SK-N-MC (cell line): ENCODE measurements at regions not wholly inside any gene's neighbourhood (a gene's known extent, or its start where the extent isn't known, plus 50 kb on each side); places are given as distances from the start of the nearest gene placed in this dataset.

ENCODE experiments used
- DNase-seq: peaks from one replicate; pipeline ENCODE4 v3.0.0-alpha.2; 2011; ENCODE audit warnings: low read depth, low spot score
- H3K27ac ChIP-seq: fragments of 200-600 bp; sonication (generic); 2 replicates; pipeline ENCODE4 v1.5.1; 2016; ENCODE audit warnings: mixed run types
- H3K36me3 ChIP-seq: fragments of 200-600 bp; sonication (generic); 2 replicates; pipeline ENCODE4 v1.6.1; 2017; ENCODE audit warnings: antibody characterized with exemption, low read length, mixed read lengths; ENCODE audit not compliant: insufficient read depth
- H3K4me3 ChIP-seq: fragments of 200-600 bp; sonication (generic); 2 replicates; pipeline ENCODE4 v1.5.1; 2016
- H3K9ac ChIP-seq: fragments of 200-600 bp; sonication (generic); 2 replicates; pipeline ENCODE4 v1.8.0; 2017; ENCODE audit warnings: mixed run types, mixed read lengths; ENCODE audit not compliant: insufficient read length
- H3K9me3 ChIP-seq: fragments of 200-600 bp; sonication (generic); 2 replicates; pipeline ENCODE4 v1.6.1; 2017; ENCODE audit warnings: low read depth, mild to moderate bottlenecking, antibody characterized with exemption, low read length, moderate library complexity, mixed read lengths
- EZH2 ChIP-seq: fragments of 200-600 bp; sonication (generic); IDR thresholded peaks from one replicate; pipeline ENCODE4 v1.6.1; 2017; ENCODE audit warnings: antibody characterized with exemption
- FOXP2 ChIP-seq: optimal IDR thresholded peaks from 2 replicates; pipeline ENCODE3; 2011; ENCODE audit warnings: mild to moderate bottlenecking, moderate library complexity; ENCODE audit not compliant: insufficient read depth; ENCODE audit errors: extremely low read length, control extremely low read depth
- POLR2AphosphoS5 ChIP-seq: IDR thresholded peaks from 2 replicates; pipeline ENCODE4 v1.6.1; 2012; ENCODE audit warnings: mild to moderate bottlenecking, low read depth, low read length, borderline replicate concordance

DNA sequence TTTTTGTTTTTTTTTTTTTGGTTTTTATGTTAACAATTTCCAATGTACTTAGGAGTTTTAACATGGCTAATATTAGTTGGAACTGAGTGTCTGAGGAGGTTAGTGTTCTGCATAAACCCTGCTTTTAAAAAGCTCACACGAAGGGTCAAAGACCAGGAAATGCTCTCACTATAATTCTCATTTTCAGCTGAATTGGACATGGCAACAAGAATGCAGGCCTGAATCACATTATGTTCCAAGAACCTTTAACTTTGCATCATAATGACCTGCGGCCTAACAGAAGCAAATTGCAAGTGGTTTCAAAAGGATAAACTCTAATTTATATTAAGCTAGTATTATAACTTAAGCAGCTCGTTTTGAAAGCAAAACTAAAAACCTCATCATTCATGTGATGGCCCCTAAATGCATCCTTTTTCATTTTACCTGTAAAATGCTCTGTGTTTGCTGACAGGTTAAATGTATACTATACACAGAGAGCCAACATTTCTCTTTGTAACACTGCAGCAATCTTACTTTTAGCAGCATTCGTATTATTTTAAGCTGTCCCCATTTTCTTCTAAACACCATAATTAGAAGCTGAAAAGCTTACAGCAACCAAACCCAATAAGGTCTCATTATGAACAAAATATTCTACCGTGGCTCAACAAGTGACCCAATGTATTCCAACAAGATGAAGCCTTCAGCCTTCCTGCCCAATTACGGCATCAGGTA lies 242.8 kb upstream of the SP4 start:
- TF ChIP-seq EZH2 (no peak), POLR2AphosphoS5 (no peak), FOXP2 (no peak)
- no peaks in the 10 kb centered on the region for H3K9me3 ChIP-seq
- DNase-seq, result no peak
- no peak overlapping the region for H3K9ac ChIP-seq
- H3K4me3 ChIP-seq, result no peak overlapping the region
- H3K36me3 ChIP-seq, result no peaks in the 10 kb centered on the region
- no peak overlapping the region for H3K27ac ChIP-seq

DNA sequence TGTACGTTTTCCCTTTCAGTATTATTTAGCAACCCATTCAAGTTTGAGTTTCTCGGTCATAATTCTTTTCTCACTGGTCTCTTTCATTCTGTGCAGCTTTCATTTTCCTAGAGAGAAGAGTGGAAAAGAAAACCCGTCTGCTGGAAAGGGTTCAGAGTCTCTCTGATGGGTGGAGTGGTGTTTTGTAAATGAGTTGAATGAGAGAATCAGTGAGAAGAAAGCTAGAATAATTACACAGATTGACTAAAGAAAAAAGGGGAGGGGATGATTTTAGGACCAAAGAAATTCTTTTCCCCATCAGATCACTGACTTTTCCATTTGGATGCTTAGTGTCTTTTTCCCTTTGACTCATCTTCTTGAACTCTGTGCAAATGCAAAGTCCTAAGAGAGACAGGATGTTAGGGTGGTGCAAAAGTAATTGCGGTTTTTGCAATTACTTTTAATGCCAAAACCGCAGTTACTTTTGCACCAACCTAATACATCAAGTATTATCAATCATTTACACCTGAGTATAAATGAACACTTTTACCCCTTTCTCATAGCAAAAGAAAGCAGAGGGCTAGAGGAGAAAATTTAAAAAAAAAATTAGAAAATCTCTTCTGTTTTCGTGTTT lies 242.1 kb upstream of the SP4 start:
- no peak overlapping the region for H3K9ac ChIP-seq
- H3K36me3 ChIP-seq, result no peaks in the 10 kb centered on the region
- H3K4me3 ChIP-seq, result no peak overlapping the region
- H3K9me3 ChIP-seq, result no peaks in the 10 kb centered on the region
- no peak for TF ChIP-seq POLR2AphosphoS5
- TF ChIP-seq EZH2, result no peak
- TF ChIP-seq FOXP2, result no peak
- no peak for DNase-seq
- no peak overlapping the region for H3K27ac ChIP-seq

DNA sequence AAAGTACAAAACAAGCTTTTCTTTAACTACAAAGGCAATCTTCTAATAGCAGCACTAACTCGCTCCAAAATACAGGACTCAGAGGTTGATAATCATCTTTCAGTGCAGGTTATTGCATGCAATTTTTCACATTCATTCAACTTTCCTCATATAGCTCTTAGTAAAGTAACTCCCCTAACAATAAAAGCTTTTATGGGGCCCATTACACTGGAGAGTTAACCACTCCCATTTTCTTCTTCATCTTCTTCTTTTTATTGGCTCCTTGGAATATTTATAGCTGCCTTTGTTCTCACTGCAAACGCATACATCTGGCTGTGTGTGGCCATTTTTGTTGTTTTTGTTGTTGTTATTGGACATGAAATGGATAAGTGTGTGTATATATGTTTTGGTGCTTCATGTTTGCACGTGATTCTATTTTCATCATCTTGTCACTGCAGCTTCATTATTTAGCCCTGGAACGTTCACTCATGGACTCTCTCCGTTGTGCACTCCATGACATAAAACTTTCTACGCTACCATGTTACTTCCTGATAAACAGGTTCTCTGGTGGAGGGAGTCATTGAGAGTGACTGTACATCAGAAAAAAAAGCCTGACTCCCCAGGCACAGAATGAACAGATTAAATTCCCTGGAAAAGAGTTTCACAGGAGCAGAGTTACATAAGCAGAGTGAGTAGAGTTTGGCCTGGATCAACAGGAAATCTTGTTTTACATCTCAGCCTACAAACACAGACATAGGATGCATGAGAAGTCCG lies 236.4 kb upstream of the SP4 start:
- TF ChIP-seq POLR2AphosphoS5, result no peak
- no peak for TF ChIP-seq EZH2
- TF ChIP-seq FOXP2, result no peak
- no peak overlapping the region for H3K27ac ChIP-seq
- no peak for DNase-seq

DNA sequence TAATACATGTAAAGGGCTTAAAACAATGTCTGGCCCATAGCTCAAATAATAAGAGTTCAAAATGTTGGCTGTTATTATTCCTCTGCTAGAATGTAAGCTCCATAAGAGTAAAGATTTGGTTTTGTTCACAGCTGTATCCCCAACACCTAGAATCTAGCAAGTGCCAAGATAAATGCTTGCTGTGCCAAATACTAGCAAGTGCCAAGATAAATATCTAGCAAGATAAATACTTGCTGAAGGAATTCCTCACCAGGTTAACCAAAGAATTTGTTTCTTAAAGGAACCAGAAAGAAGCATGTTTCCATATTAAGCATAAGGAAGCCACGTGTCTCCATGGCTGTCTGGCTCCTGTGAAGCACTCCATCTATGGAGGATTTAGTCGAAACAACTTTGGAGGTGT lies 235.2 kb upstream of the SP4 start:
- no peak overlapping the region for H3K27ac ChIP-seq
- no peak overlapping the region for H3K9ac ChIP-seq
- H3K36me3 ChIP-seq, result no peaks in the 10 kb centered on the region
- DNase-seq, result no peak
- TF ChIP-seq EZH2, result no peak
- H3K9me3 ChIP-seq, result no peaks in the 10 kb centered on the region
- H3K4me3 ChIP-seq, result no peak overlapping the region

More for the DNA sequence above, 236.4 kb upstream of the SP4 start:
- no peaks in the 10 kb centered on the region for H3K36me3 ChIP-seq
- H3K9ac ChIP-seq, result no peak overlapping the region
- H3K4me3 ChIP-seq, result no peak overlapping the region
- H3K9me3 ChIP-seq, result no peaks in the 10 kb centered on the region

DNA sequence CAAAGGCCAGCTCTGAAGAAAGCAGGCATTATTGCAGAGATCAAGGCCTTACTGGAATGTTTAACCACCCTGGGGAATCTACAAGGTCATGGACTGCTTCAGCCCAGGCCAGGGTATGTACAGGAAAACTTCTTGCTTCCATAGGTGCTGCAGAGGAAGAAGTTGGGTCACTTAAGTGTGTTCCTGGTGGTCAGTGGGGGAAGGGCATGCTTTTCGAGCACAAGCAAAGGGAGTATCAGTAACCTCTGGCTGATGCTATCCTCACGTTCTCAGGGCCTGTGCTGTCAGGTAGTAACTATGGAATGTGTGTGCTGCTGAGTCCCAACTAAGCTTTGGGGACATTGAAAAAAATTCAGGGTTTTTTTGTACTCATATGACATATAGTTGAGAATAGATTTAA lies 234.0 kb upstream of the SP4 start:
- TF ChIP-seq POLR2AphosphoS5 (no peak), FOXP2 (no peak), EZH2 (no peak)
- H3K4me3 ChIP-seq, result no peak overlapping the region
- H3K9me3 ChIP-seq, result no peaks in the 10 kb centered on the region
- DNase-seq, result no peak
- no peaks in the 10 kb centered on the region for H3K36me3 ChIP-seq
- no peak overlapping the region for H3K27ac ChIP-seq
- no peak overlapping the region for H3K9ac ChIP-seq

DNA sequence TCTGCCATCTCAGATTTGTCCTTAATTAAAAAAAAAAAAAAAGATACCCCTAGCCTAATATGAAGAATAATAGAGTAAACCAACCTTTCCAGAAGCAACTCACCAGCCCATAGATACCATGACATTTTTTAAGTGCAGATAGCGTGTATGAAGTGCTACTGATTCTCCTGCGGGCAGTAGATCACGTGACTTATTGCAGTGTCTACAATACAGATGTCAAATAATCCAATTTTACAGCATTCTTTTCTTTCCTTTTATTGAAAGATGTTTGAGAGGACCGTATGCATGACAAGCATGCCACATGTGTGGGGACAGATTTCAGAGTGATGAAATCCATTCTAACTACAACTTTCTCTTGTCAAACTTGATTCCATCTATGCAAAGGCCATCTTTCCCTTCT lies 232.9 kb upstream of the SP4 start:
- H3K9ac ChIP-seq, result no peak overlapping the region
- H3K9me3 ChIP-seq, result no peaks in the 10 kb centered on the region
- no peaks in the 10 kb centered on the region for H3K36me3 ChIP-seq
- no peak for DNase-seq
- TF ChIP-seq FOXP2, result no peak
- no peak for TF ChIP-seq POLR2AphosphoS5
- no peak for TF ChIP-seq EZH2
- H3K27ac ChIP-seq, result no peak overlapping the region
- H3K4me3 ChIP-seq, result no peak overlapping the region

DNA sequence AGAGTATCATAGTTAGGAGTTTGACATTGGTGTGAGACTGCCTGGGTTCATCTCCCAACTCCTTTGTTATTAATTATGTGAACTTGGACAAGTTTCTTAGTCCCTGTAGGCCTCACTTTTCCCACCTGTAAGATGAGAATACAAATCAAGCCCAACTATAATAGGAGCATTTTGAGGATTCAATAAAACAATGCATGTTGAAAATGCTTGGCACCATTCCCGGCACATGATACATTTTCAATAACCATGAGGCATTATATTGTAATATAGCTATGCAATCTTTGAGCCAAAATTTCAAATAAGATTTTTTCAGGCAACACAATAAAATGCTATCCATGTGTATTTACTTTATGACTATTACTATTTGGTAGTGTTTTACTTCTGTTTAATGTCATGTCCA lies 229.0 kb upstream of the SP4 start:
- DNase-seq, result no peak
- TF ChIP-seq EZH2 (no peak), POLR2AphosphoS5 (no peak), FOXP2 (no peak)

DNA sequence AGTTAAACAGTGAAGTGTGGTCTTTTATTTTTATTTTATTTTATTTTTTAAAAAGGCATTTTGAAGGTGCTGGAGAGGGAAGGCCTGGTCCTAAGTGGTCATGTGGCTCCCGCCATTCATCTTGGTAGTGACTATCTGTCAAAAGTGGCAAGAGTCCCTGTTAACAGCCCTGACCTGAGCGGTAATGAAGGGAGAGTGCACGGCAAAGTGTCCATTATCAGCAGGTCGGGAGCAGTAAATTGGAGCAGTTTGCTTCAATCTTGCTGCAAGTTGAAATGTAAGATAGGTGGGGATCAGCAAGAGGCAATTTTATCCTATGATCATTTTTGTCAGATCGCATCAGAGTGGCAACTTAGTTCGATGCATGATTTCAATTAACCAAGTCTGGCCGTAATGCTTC lies 227.4 kb upstream of the SP4 start:
- TF ChIP-seq POLR2AphosphoS5 (no peak), FOXP2 (no peak), EZH2 (no peak)
- Histone ChIP-seq H3K4me3 (no peak overlapping the region), H3K27ac (no peak overlapping the region), H3K9me3 (no peaks in the 10 kb centered on the region), H3K36me3 (no peaks in the 10 kb centered on the region), H3K9ac (no peak overlapping the region)
- DNase-seq, result no peak

More for the DNA sequence above, 229.0 kb upstream of the SP4 start:
- no peaks in the 10 kb centered on the region for H3K9me3 ChIP-seq
- H3K9ac ChIP-seq, result no peak overlapping the region
- no peaks in the 10 kb centered on the region for H3K36me3 ChIP-seq
- no peak overlapping the region for H3K27ac ChIP-seq
- no peak overlapping the region for H3K4me3 ChIP-seq

DNA sequence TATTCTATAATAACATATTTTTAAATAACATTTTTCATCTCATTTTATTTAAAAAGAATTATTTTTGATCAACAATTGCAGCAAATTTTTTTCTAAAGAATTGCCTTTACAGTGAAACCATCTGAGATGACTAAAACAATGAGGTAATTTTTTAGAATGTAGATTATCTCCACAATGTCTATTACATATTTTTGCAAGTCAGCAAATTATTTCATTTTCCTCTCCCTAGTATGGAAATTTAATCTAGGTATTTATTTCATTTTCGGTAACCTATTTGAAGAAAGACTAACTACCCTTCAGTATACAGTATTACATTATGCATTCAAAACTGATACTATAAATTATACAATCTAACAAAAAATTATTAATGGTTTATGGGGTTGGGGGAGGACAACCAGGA lies 213.2 kb upstream of the SP4 start:
- no peak for TF ChIP-seq FOXP2
- TF ChIP-seq EZH2, result no peak
- no peak for TF ChIP-seq POLR2AphosphoS5
- no peak overlapping the region for H3K4me3 ChIP-seq
- no peaks in the 10 kb centered on the region for H3K36me3 ChIP-seq
- H3K27ac ChIP-seq, result no peak overlapping the region
- DNase-seq, result no peak
- no peak overlapping the region for H3K9ac ChIP-seq
- H3K9me3 ChIP-seq, result no peaks in the 10 kb centered on the region
